ENCODE measurements at regions not wholly inside any gene's neighbourhood (a gene's known extent, or its start where the extent isn't known, plus 50 kb on each side); places are given as distances from the start of the nearest gene placed in this dataset.

DNA sequence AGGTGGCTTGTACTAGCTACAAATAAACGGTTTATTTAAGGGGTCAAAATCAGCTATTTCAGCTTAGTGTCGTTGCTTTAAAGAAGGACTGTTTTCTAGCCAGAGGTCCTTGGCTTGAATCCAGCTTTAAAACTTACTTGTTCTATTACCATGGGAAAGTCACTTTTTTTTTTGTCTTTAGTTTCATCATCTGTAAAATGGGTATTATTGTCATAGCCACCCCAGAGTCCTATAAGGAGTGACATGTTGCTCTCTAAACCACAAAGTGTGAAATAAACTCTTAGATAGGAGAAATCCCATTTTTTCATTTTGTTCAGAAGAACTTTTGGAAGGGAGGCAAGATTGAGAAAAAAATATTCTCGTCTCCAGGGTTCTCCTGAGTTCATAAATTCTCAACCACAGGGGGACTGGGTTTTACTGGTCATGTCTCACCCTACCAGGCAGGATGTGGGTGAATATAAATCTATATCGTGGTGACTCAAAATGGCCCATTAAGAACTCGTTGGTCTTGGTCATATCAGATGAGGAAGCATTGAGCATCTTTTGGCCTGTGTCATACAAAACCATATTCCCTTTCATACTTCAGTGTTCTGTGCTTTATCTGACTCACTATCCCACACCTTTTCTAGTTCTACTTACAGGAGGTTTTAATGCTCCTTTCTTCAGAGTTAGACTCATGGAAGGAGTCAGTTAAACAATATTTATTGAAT, 202.7 kb upstream of the NR3C1 start:
- FAIRE-seq (no peak), DNase-seq (no peak)
- H3K4me1 ChIP-seq (ENCODE audit: control insufficient read depth in 2 of 3, insufficient read depth in 2 of 3, low read depth in 1 of 3, low read length in 3 of 3) = no peaks in the 10 kb centered on the region

DNA sequence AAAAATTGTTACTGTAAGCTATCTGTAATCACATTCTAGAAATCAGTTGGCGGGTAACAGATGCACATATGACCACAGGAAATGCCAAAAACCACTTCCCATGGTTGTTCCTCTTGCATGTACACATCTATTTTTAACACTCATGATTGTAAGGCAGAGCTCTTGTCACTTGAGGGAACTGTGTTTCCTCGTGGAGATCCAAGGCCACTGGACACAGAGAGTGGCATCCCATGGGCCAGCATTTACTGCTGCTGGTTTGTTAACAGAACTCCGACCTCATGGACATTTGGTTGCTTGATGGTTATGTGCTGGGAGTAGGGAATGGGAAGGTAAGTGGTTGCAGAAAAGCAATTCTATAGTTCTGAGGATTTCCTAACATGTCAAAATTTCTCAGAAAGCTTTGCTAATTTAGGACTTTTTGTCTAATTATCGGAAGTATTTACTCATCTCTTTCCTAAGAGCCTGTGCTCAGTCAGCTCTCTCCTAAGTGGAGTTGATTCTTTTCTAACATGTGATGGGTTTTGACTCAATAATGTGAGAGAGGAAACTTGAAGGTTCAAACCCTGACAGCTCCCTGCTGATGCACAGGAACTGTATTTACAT, 202.0 kb upstream of the NR3C1 start:
- no peaks in the 10 kb centered on the region for H3K9me3 ChIP-seq (ENCODE audit: control insufficient read depth in 2 of 3, insufficient read depth in 1 of 3, low read length in 3 of 3)
- TF ChIP-seq, protein P1, sequence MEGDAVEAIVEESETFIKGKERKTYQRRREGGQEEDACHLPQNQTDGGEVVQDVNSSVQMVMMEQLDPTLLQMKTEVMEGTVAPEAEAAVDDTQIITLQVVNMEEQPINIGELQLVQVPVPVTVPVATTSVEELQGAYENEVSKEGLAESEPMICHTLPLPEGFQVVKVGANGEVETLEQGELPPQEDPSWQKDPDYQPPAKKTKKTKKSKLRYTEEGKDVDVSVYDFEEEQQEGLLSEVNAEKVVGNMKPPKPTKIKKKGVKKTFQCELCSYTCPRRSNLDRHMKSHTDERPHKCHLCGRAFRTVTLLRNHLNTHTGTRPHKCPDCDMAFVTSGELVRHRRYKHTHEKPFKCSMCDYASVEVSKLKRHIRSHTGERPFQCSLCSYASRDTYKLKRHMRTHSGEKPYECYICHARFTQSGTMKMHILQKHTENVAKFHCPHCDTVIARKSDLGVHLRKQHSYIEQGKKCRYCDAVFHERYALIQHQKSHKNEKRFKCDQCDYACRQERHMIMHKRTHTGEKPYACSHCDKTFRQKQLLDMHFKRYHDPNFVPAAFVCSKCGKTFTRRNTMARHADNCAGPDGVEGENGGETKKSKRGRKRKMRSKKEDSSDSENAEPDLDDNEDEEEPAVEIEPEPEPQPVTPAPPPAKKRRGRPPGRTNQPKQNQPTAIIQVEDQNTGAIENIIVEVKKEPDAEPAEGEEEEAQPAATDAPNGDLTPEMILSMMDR (IDR thresholded peaks at IDR 0.05; ENCODE audit: borderline replicate concordance, extremely low read depth, insufficient read depth) = no peak
- no peaks in the 10 kb centered on the region for H3K27me3 ChIP-seq (ENCODE audit: control insufficient read depth, insufficient read depth, low read length)
- H3K27ac ChIP-seq (ENCODE audit: low read depth in 2 of 2, low read length in 2 of 2) = peak overlapping the region in 1 of 2 donors; percentile 14
- intact Hi-C loops (cut with DNase I) = no loop called here
- FAIRE-seq = no peak
- no peaks in the 10 kb centered on the region for H3K36me3 ChIP-seq (ENCODE audit: control insufficient read depth in 2 of 3, insufficient read depth in 3 of 3, low read length in 3 of 3)
- no peak overlapping the region for H3K9ac ChIP-seq (ENCODE audit: low read length in 3 of 3)
- no peak overlapping the region for H3K4me3 ChIP-seq (ENCODE audit: low read length in 3 of 3)
- H3K4me1 ChIP-seq (ENCODE audit: control insufficient read depth in 2 of 3, insufficient read depth in 2 of 3, low read depth in 1 of 3, low read length in 3 of 3) = no peaks in the 10 kb centered on the region
- DNase-seq = no peak

More for the DNA sequence above, 202.7 kb upstream of the NR3C1 start:
- intact Hi-C loops (cut with DNase I) = no loop called here
- Histone ChIP-seq H3K4me3 (ENCODE audit: low read length in 3 of 3) (no peak overlapping the region), H3K9me3 (ENCODE audit: control insufficient read depth in 2 of 3, insufficient read depth in 1 of 3, low read length in 3 of 3) (no peaks in the 10 kb centered on the region), H3K27me3 (ENCODE audit: control insufficient read depth, insufficient read depth, low read length) (no peaks in the 10 kb centered on the region), H3K27ac (ENCODE audit: low read depth in 2 of 2, low read length in 2 of 2) (no peak overlapping the region), H3K36me3 (ENCODE audit: control insufficient read depth in 2 of 3, insufficient read depth in 3 of 3, low read length in 3 of 3) (no peaks in the 10 kb centered on the region), H3K9ac (ENCODE audit: low read length in 3 of 3) (no peak overlapping the region)
- TF ChIP-seq, protein P1 (IDR thresholded peaks at IDR 0.05; ENCODE audit: borderline replicate concordance, extremely low read depth, insufficient read depth) = no peak

DNA sequence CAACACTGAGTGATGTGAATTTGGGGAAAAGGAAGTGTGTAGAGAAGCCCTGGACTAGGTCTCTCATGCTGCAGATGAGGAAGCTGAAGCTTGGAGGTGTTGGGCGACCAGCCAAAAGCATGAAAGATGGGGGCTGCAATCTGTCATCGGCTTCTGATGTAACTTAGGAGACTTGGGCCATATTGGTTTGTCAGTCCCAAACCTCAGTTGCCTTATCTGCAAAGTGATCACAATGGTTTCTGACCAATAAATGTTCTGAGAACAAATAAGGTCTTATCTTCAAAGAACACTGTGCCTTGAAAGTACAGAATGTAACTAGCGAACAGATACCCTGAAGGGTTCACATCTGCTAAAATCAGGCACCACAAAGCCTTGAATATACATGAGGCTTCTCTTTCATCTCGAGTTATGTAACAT, 198.4 kb upstream of the NR3C1 start:
- TF ChIP-seq, protein P1 (IDR thresholded peaks at IDR 0.05; ENCODE audit: borderline replicate concordance, extremely low read depth, insufficient read depth) = no peak
- Histone ChIP-seq H3K36me3 (ENCODE audit: control insufficient read depth in 2 of 3, insufficient read depth in 3 of 3, low read length in 3 of 3) (no peaks in the 10 kb centered on the region), H3K9ac (ENCODE audit: low read length in 3 of 3) (no peak overlapping the region), H3K27me3 (ENCODE audit: control insufficient read depth, insufficient read depth, low read length) (no peaks in the 10 kb centered on the region), H3K9me3 (ENCODE audit: control insufficient read depth in 2 of 3, insufficient read depth in 1 of 3, low read length in 3 of 3) (no peaks in the 10 kb centered on the region), H3K4me1 (ENCODE audit: control insufficient read depth in 2 of 3, insufficient read depth in 2 of 3, low read depth in 1 of 3, low read length in 3 of 3) (no peaks in the 10 kb centered on the region), H3K27ac (ENCODE audit: low read depth in 2 of 2, low read length in 2 of 2) (no peak overlapping the region), H3K4me3 (ENCODE audit: low read length in 3 of 3) (no peak overlapping the region)
- DNase-seq (no peak), FAIRE-seq (no peak)
- intact Hi-C loops (cut with DNase I) = no loop called here

All from kidney (tissue), 13 donors.